Eye (tissue), 1 donor: ENCODE measurements at regions not wholly inside any gene's neighbourhood (a gene's known extent, or its start where the extent isn't known, plus 50 kb on each side); places are given as distances from the start of the nearest gene placed in this dataset.
"Not testable (repeated sequence)": the region's sequence is repeated elsewhere in the genome, so short reads cannot be mapped to it uniquely, and the experiment has no call there.

Experiments
- DNase-seq: peaks from one replicate; pipeline ENCODE4 v3.0.0-alpha.2; 2015

- DNase-seq, result peak; percentile 31
These were observed 1049.7 kb downstream of the FAT4 start for GRCh38 chr4:126364311-126364911.

GRCh38 chr4:126369076-126369475, 1054.3 kb downstream of the FAT4 start:
- DNase-seq, result no peak

DNA sequence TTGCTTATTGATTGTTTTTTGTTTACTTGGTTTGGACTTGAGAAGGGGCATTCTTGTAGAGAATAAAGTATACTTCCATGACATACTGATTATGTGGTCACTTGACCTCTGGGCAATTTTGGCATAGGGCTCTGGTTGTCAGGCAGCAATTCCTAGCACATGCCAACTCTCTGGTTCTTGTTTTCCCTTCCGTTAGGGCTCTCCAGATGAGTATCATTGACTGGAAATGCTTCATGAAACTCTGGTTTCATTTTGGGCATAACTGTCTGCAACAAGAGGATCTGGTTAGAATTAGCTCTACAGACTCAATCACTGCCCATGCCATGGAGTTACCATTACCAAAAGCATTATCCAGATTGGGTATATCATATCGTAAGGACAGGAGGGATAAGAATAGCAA, 1057.9 kb downstream of the FAT4 start:
- no peak for DNase-seq

DNA sequence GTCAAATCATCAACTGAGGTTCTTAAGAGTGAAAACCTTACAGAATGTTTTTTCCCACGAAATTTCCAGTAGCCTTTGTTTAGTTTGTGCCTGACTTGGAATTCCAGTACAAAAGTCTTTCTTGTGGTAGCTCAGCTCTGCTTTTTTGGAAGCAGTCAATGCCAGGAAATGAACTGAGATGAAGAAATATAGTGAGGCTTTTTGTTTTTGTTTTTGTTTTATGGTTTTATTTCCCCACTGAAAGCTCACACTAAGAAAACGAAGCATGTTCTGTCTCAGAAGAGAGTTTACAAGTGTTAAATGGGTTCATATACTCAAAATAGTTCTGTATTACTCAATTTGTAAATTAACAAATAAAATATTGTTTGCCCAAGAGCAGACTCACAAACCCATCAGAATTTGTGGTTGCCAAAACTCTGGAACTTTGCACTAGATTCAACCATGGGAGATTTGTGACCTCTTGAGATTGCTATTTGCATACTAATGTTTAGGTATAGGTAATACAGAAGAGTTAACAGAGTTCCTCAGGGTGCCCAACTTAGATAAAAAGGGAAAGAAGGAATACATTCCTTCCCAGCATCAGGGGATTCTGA, 1060.8 kb downstream of the FAT4 start:
- no peak for DNase-seq

GRCh38 chr4:126385954-126386353, 1071.2 kb downstream of the FAT4 start:
- DNase-seq, result no peak

DNA sequence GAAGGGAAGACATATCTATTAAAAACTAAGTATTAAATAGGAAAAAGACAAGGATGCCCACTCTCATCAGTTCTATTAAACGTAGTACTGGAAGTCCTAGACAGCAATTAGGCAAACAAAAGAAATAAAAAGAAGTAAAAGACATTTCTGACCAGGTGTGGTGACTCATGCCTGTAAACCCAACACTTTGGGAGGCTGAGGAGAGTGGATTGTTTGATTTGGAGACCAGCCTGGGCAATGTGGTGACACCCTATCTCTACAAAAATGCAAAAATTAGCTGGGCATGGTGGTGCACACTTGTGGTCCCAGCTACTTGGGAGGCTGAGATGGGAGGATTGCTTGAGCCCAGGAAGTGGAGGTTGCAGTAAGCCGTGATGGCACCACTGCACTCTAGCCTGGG, 1071.8 kb downstream of the FAT4 start:
- no peak for DNase-seq

- no peak for DNase-seq
These were observed 1080.9 kb downstream of the FAT4 start for GRCh38 chr4:126395664-126396063.

- no peak for DNase-seq
These were observed 1081.4 kb downstream of the FAT4 start for GRCh38 chr4:126396121-126396520.

- DNase-seq, result no peak
These were observed 1081.9 kb downstream of the FAT4 start for GRCh38 chr4:126396703-126397102.

- DNase-seq, result no peak
These were observed 1089.8 kb downstream of the FAT4 start for GRCh38 chr4:126404549-126404948.

GRCh38 chr4:126405369-126405982, 1090.7 kb downstream of the FAT4 start:
- DNase-seq, result no peak

DNA sequence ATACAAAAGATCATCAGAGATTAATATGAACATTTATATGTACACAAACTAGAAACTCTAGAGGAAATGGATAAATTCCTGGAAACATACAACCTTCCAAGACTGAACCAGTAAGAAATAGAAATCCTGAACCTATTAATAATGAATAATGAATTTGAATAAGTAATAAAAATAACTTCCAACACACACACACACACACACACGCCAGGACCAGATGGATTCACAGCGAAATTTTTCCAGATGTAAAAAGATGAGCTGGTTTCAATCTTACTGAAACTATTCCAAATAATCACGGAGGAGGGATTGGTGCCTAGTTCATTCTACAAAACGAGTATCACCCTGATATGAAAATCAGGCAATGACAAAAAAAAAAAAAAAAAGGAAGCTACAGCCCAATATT, 1095.0 kb downstream of the FAT4 start:
- no peak for DNase-seq

GRCh38 chr4:126411047-126411446, 1096.3 kb downstream of the FAT4 start:
- no peak for DNase-seq

DNA sequence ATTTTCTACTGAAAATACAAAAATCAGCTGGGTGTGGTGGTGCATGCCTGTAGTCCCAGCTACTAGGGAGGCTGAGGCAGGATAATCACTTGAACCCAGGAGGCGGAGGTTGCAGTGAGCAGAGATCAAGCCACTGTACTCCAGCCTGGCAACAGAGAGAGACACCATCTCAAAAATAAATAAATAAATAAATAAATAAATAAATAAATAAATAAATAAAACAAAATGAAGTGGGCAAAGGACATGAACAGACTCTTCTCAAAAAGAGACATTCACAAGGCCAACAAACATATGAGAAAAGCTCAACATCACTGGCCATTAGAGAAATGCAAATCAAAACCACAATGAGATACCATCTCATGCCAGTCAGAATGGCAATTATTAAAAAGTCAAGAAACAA, 1097.6 kb downstream of the FAT4 start:
- DNase-seq, result not testable (repeated sequence)

DNA sequence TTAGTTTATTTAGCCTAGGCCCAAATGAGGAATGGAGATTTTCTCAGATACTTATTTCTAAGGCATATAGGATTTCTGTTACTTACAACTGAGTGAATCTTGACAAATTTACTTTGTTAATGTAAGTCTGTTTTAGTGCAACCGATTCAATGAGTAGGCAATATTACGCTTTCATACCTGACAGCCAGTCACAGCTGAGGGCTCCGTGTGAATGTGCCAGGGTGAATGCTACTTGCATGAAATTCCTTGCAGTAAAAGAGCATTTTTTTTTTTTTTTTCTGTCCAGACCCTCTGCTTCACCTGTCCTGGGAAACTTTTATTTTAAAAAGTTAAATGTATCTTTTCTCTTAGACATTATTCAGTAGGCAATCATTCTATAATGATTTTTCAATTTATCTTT, 1100.0 kb downstream of the FAT4 start:
- no peak for DNase-seq

- no peak for DNase-seq
These were observed 1104.5 kb downstream of the FAT4 start for GRCh38 chr4:126419266-126419665.

DNA sequence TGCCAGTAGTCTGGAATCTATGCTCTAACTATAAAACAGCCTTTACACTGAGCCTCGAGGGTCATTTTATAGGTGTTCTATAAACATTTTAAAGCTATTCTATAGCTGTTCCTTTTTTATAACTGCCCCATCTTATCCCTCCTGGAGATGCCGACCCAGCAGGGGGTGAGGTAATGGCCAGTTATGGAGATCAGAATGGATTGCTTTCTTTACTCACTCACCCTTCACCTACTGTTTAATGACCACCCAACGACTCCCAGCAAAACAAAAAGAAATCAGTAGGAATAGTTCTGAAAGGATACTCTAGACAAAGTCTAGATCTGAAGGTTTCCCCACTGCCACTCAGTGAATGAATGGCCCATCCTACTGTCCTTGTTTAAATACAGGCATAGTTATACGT, 1113.1 kb downstream of the FAT4 start:
- no peak for DNase-seq

DNA sequence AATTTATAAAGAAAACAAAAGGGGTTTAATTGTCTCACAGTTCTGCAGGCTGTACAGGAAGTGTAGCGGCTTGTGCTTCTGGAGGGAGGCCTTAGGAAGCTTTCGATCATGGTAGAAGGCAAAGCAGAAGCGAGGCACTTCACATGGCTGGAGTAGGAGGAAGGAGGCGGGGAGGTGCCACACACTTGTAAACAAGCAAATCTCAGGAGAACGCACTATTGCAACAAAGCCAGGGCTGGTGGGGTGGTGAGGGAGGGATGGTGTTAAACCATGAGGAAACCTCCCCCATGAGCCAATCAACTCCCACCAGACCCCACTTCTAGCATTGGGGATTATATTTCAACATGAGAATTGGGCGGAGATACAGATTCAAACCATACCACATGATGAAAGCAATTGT, 1116.3 kb downstream of the FAT4 start:
- DNase-seq, result no peak

DNA sequence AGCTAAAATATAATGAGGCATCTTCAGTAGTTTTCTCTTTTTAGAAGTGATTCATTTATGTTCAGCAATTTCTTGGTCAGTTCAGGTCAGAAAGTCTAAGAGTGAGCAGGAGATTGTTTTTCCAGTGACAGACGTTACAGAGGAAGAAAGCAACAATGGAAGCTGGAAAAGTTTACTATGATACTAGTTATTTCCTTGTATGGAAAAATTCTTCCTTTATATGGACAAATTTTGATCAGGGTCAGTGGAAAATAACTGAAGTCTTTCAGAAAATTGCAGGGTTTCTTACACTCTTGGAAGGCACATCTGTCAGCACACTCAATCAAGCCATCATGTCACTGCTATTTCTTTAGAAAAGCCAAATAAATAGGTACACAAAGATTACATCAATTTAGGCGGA, 1120.7 kb downstream of the FAT4 start:
- no peak for DNase-seq

DNA sequence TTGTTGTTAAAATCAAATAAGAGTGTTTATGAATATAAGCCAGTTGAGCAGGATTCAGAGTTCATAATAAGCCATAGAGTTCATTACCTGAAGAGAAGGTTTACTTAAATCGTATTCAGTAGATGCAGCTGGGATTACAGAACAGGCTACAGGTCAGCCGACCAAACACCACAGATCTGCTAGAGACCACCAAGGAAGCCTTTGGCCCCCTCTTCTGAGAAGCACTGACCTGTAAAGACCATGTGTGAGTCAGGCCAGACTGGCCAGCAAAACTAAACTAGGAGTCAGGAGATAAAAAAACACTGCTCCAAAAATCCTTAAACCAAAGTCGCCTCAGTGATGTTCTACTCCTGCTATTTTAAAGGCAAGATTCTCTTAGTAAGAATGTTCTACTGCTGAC, 1125.5 kb downstream of the FAT4 start:
- peak; percentile 21 for DNase-seq

- no peak for DNase-seq
These were observed 1126.6 kb downstream of the FAT4 start for GRCh38 chr4:126441173-126442035.

- no peak for DNase-seq
These were observed 1130.8 kb downstream of the FAT4 start for GRCh38 chr4:126445596-126445995.

- DNase-seq, result no peak
These were observed 1132.2 kb downstream of the FAT4 start for GRCh38 chr4:126446917-126447316.
